ENCODE measurements at regions not wholly inside any gene's neighbourhood (a gene's known extent, or its start where the extent isn't known, plus 50 kb on each side); places are given as distances from the start of the nearest gene placed in this dataset.

DNA sequence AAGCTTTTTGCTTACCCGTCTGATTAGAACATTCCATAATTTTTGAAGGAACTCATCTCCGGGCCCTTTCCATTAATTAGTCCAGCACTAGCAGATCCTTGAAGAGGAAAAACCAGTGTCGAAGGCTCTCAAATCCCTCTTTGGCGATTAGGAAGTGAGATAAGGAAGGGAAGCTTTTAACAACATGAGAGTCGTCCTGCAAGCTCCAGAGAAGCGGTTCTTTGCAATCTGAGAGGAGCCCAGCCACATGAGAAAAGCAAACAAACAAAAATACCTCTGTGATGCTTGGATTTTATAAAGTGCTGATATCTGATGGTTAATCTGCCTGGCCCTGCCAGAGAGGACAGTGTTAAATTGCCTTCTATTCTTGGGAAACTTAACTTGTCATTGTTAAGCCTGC lies 339.8 kb upstream of the SALL1 start:
- TF ChIP-seq, protein P1, sequence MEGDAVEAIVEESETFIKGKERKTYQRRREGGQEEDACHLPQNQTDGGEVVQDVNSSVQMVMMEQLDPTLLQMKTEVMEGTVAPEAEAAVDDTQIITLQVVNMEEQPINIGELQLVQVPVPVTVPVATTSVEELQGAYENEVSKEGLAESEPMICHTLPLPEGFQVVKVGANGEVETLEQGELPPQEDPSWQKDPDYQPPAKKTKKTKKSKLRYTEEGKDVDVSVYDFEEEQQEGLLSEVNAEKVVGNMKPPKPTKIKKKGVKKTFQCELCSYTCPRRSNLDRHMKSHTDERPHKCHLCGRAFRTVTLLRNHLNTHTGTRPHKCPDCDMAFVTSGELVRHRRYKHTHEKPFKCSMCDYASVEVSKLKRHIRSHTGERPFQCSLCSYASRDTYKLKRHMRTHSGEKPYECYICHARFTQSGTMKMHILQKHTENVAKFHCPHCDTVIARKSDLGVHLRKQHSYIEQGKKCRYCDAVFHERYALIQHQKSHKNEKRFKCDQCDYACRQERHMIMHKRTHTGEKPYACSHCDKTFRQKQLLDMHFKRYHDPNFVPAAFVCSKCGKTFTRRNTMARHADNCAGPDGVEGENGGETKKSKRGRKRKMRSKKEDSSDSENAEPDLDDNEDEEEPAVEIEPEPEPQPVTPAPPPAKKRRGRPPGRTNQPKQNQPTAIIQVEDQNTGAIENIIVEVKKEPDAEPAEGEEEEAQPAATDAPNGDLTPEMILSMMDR (IDR thresholded peaks at IDR 0.05) = no peak
- TF ChIP-seq ZFX (IDR thresholded peaks at IDR 0.05; ENCODE audit: borderline replicate concordance) = no peak
